ENCODE measurements at regions not wholly inside any gene's neighbourhood (a gene's known extent, or its start where the extent isn't known, plus 50 kb on each side); places are given as distances from the start of the nearest gene placed in this dataset.

GRCh38 chrX:43019021-43019420 lies 241.1 kb upstream of the PPP1R2C start:
- DNase-seq: no peak

GRCh38 chrX:43025806-43026315 lies 247.9 kb upstream of the PPP1R2C start:
- DNase-seq: no peak

GRCh38 chrX:43064096-43064495 lies 286.1 kb upstream of the PPP1R2C start:
- DNase-seq: no peak

GRCh38 chrX:43065978-43066377 lies 288.0 kb upstream of the PPP1R2C start:
- no peak for DNase-seq

- DNase-seq: no peak
Measured at GRCh38 chrX:43068639-43069038, 290.7 kb upstream of the PPP1R2C start.

- no peak for DNase-seq
Measured at GRCh38 chrX:43083016-43083415, 305.1 kb upstream of the PPP1R2C start.

GRCh38 chrX:43087830-43088229 lies 309.9 kb upstream of the PPP1R2C start:
- DNase-seq: no peak

GRCh38 chrX:43096830-43097229 lies 318.9 kb upstream of the PPP1R2C start:
- DNase-seq: no peak

GRCh38 chrX:43106009-43106408 lies 328.0 kb upstream of the PPP1R2C start:
- DNase-seq: no peak

- DNase-seq: no peak
Measured at GRCh38 chrX:43108828-43109227, 330.9 kb upstream of the PPP1R2C start.

GRCh38 chrX:43121637-43122036 lies 343.7 kb upstream of the PPP1R2C start:
- DNase-seq: no peak

GRCh38 chrX:43139645-43140044 lies 361.7 kb upstream of the PPP1R2C start:
- DNase-seq: no peak

- DNase-seq: no peak
Measured at GRCh38 chrX:43140582-43140981, 362.6 kb upstream of the PPP1R2C start.

- no peak for DNase-seq
Measured at GRCh38 chrX:43141885-43142284, 363.9 kb upstream of the PPP1R2C start.

GRCh38 chrX:43148305-43148704 lies 370.3 kb upstream of the PPP1R2C start:
- DNase-seq: no peak

- no peak for DNase-seq
Measured at GRCh38 chrX:43165343-43165920, 387.5 kb upstream of the PPP1R2C start.

- no peak for DNase-seq
Measured at GRCh38 chrX:43166874-43167273, 388.9 kb upstream of the PPP1R2C start.

GRCh38 chrX:43175434-43175833 lies 397.5 kb upstream of the PPP1R2C start:
- DNase-seq: no peak

- no peak for DNase-seq
Measured at GRCh38 chrX:43176686-43177085, 398.7 kb upstream of the PPP1R2C start.

GRCh38 chrX:43188296-43188695 lies 410.3 kb upstream of the PPP1R2C start:
- DNase-seq: no peak

GRCh38 chrX:43211570-43211969 lies 433.6 kb upstream of the PPP1R2C start:
- DNase-seq: no peak

GRCh38 chrX:43218198-43218597 lies 437.9 kb upstream of the MAOA start:
- no peak for DNase-seq

- no peak for DNase-seq
Measured at GRCh38 chrX:43224496-43224895, 431.6 kb upstream of the MAOA start.

- DNase-seq: no peak
Measured at GRCh38 chrX:43225626-43226328, 430.3 kb upstream of the MAOA start.

- DNase-seq: no peak
Measured at GRCh38 chrX:43238461-43238945, 417.6 kb upstream of the MAOA start.
